ENCODE measurements at regions not wholly inside any gene's neighbourhood (a gene's known extent, or its start where the extent isn't known, plus 50 kb on each side); places are given as distances from the start of the nearest gene placed in this dataset.

DNA sequence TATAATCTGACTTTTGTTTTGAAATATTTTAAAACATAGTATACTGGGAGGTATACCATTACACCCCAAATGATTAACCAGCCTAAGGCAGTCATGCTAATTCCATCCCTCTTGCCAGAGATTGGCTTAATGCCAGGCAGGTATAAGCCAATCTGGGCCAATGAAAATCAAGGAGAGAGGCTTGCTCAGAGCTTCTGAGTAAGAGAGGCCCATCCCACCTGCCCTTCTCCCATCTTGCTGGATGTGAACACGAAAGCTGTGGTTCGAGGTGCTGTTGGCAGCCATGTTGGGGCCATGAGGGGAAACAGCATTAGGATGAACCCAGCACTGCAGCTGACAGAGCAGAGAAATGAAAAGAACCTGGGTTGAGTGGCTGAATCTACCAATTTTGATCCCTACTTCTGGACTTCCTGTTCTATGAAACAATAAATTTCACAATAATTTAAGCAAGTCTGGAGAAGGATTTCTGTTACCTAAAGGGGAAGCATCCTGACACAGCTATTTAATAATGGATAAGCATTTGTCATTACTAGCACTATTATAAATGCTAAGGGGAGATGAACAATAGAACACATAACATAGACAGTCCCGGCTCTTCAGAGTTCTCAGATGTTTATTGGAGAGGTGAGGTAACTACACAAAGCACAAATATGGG, 152.3 kb downstream of the CDC5L start:
- TF ChIP-seq, protein P1, sequence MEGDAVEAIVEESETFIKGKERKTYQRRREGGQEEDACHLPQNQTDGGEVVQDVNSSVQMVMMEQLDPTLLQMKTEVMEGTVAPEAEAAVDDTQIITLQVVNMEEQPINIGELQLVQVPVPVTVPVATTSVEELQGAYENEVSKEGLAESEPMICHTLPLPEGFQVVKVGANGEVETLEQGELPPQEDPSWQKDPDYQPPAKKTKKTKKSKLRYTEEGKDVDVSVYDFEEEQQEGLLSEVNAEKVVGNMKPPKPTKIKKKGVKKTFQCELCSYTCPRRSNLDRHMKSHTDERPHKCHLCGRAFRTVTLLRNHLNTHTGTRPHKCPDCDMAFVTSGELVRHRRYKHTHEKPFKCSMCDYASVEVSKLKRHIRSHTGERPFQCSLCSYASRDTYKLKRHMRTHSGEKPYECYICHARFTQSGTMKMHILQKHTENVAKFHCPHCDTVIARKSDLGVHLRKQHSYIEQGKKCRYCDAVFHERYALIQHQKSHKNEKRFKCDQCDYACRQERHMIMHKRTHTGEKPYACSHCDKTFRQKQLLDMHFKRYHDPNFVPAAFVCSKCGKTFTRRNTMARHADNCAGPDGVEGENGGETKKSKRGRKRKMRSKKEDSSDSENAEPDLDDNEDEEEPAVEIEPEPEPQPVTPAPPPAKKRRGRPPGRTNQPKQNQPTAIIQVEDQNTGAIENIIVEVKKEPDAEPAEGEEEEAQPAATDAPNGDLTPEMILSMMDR (IDR thresholded peaks at IDR 0.05; ENCODE audit: poor library complexity, severe bottlenecking) = no peak
- TF ChIP-seq MXI1 (conservative IDR thresholded peaks at IDR 0.05; ENCODE audit: poor library complexity, severe bottlenecking) = no peak
- no peak for TF ChIP-seq EP300 (conservative IDR thresholded peaks at IDR 0.05; ENCODE audit: poor library complexity, severe bottlenecking)

Data from neural cell (in vitro differentiated cells).